H9 (cell line): ENCODE measurements at regions not wholly inside any gene's neighbourhood (a gene's known extent, or its start where the extent isn't known, plus 50 kb on each side); places are given as distances from the start of the nearest gene placed in this dataset.
A peak's percentile ranks its signal among the peaks of the same experiment; 100 is the strongest.

Experiments used
- DNase-seq: peaks from one replicate; pipeline ENCODE4 v3.0.0-alpha.2; 2017
- H2AFZ ChIP-seq: one replicate; pipeline ENCODE4 v1.6.1; 2013; ENCODE audit warnings: mild to moderate bottlenecking, low read length, control low read depth, moderate library complexity
- H2AK5ac ChIP-seq: 2 replicates; pipeline ENCODE4 v1.6.1; 2013; ENCODE audit warnings: low read length, control low read depth, mixed read lengths; ENCODE audit not compliant: insufficient read length
- H2BK120ac ChIP-seq: one replicate; pipeline ENCODE4 v1.6.1; 2013; ENCODE audit warnings: low read depth, mild to moderate bottlenecking, low read length, control low read depth, inconsistent platforms; ENCODE audit not compliant: poor library complexity, severe bottlenecking
- H2BK12ac ChIP-seq: 2 replicates; pipeline ENCODE4 v1.6.1; 2013; ENCODE audit warnings: low read length, control low read depth, mixed read lengths, low read depth; ENCODE audit not compliant: insufficient read length
- H2BK15ac ChIP-seq: 2 replicates; pipeline ENCODE4 v1.6.1; 2013; ENCODE audit warnings: low read depth, low read length, control low read depth
- H2BK20ac ChIP-seq: one replicate; pipeline ENCODE4 v1.6.1; 2013; ENCODE audit warnings: low read depth, mild to moderate bottlenecking, low read length, control low read depth, inconsistent platforms; ENCODE audit not compliant: poor library complexity, severe bottlenecking
- H2BK5ac ChIP-seq: 2 replicates; pipeline ENCODE4 v1.6.1; 2013; ENCODE audit warnings: low read length, control low read depth, mixed read lengths; ENCODE audit not compliant: insufficient read length
- H3K14ac ChIP-seq: 2 replicates; pipeline ENCODE4 v1.6.1; 2013; ENCODE audit warnings: low read length, control low read depth; ENCODE audit not compliant: insufficient read depth
- H3K18ac ChIP-seq: 2 replicates; pipeline ENCODE4 v1.6.1; 2013; ENCODE audit warnings: low read depth, mild to moderate bottlenecking, mixed read lengths, low read length, control low read depth; ENCODE audit not compliant: insufficient read length
- H3K23ac ChIP-seq: 2 replicates; pipeline ENCODE4 v1.6.1; 2013; ENCODE audit warnings: low read length, control low read depth, mixed read lengths, low read depth; ENCODE audit not compliant: insufficient read length
- H3K23me2 ChIP-seq: 2 replicates; pipeline ENCODE4 v1.6.1; 2013; ENCODE audit warnings: low read depth, mild to moderate bottlenecking, mixed read lengths, low read length, control low read depth; ENCODE audit not compliant: insufficient read length, poor library complexity, severe bottlenecking
- H3K27ac ChIP-seq: 2 replicates; pipeline ENCODE4 v1.5.1; 2013; ENCODE audit warnings: low read length, control low read depth, mixed read lengths, low read depth; ENCODE audit not compliant: insufficient read length
- H3K27me3 ChIP-seq: 2 replicates; pipeline ENCODE4 v1.6.1; 2013; ENCODE audit warnings: low read length, control low read depth, inconsistent platforms; ENCODE audit not compliant: insufficient read depth
- H3K4ac ChIP-seq: 2 replicates; pipeline ENCODE4 v1.6.1; 2013; ENCODE audit warnings: low read depth, mild to moderate bottlenecking, control low read depth, inconsistent platforms, low read length, moderate library complexity
- H3K4me1 ChIP-seq: 2 replicates; pipeline ENCODE4 v1.6.1; 2013; ENCODE audit warnings: low read length, control low read depth, inconsistent platforms; ENCODE audit not compliant: insufficient read depth
- H3K4me2 ChIP-seq: 2 replicates; pipeline ENCODE4 v1.6.1; 2013; ENCODE audit warnings: low read length, control low read depth, mixed read lengths; ENCODE audit not compliant: insufficient read length, insufficient read depth
- H3K56ac ChIP-seq: 2 replicates; pipeline ENCODE4 v1.6.1; 2013; ENCODE audit warnings: low read depth, mild to moderate bottlenecking, mixed read lengths, low read length, control low read depth; ENCODE audit not compliant: insufficient read length
- H3K79me1 ChIP-seq: 2 replicates; pipeline ENCODE4 v1.6.1; 2013; ENCODE audit warnings: low read depth, mild to moderate bottlenecking, moderate library complexity, low read length, control low read depth, inconsistent platforms; ENCODE audit not compliant: insufficient read depth, poor library complexity, severe bottlenecking
- H3K79me2 ChIP-seq: 2 replicates; pipeline ENCODE4 v1.6.1; 2013; ENCODE audit warnings: low read length, control low read depth, inconsistent platforms; ENCODE audit not compliant: insufficient read depth
- H3K9ac ChIP-seq: 2 replicates; pipeline ENCODE4 v1.6.1; 2013; ENCODE audit warnings: low read length, control low read depth, mixed read lengths; ENCODE audit not compliant: insufficient read length; ENCODE audit errors: extremely low read depth
- H3K9me3 ChIP-seq: one replicate; pipeline ENCODE4 v1.6.1; 2013; ENCODE audit warnings: low read depth, low read length, inconsistent platforms; ENCODE audit not compliant: control insufficient read depth
- H3T11ph ChIP-seq: one replicate; pipeline ENCODE4 v1.6.1; 2013; ENCODE audit warnings: mild to moderate bottlenecking, low read length, control low read depth, inconsistent platforms
- H4K20me1 ChIP-seq: one replicate; pipeline ENCODE4 v1.6.1; 2013; ENCODE audit not compliant: control insufficient read depth, insufficient read length, insufficient read depth
- H4K5ac ChIP-seq: 2 replicates; pipeline ENCODE4 v1.6.1; 2013; ENCODE audit warnings: low read depth, mild to moderate bottlenecking, mixed read lengths, low read length, control low read depth; ENCODE audit not compliant: insufficient read length
- H4K8ac ChIP-seq: replicated peaks from 2 replicates; pipeline ENCODE4 v1.6.1; 2013; ENCODE audit warnings: low read length, control low read depth, mixed read lengths, low read depth; ENCODE audit not compliant: insufficient read length
- H4K91ac ChIP-seq: 2 replicates; pipeline ENCODE4 v1.6.1; 2013; ENCODE audit warnings: low read depth, mild to moderate bottlenecking, moderate library complexity, mixed read lengths, low read length, control low read depth; ENCODE audit not compliant: insufficient read length
- H3K27ac Mint-ChIP-seq, 3 experiments: 2 replicates in 2 of 3; 3 replicates in 1 of 3; pipeline ENCODE4 v1.8.0; 2020 to 2021; ENCODE audit warnings: mixed read lengths in 3 of 3, mild to moderate bottlenecking in 1 of 3, moderate library complexity in 1 of 3
- H3K27me3 Mint-ChIP-seq: 2 replicates; pipeline ENCODE4 v1.8.0; 2021; ENCODE audit warnings: low read depth, mild to moderate bottlenecking, moderate library complexity, mixed read lengths
- H3K36me3 Mint-ChIP-seq, 3 experiments: 2 replicates in 2 of 3; 3 replicates in 1 of 3; pipeline ENCODE4 v1.8.0; 2020 to 2021; ENCODE audit warnings: low read depth in 3 of 3, mixed read lengths in 3 of 3; ENCODE audit not compliant: insufficient read depth in 1 of 3
- H3K4me1 Mint-ChIP-seq, 2 experiments: 2 replicates each; pipeline ENCODE4 v1.8.0; 2020; ENCODE audit warnings: mixed read lengths in 2 of 2
- H3K4me3 Mint-ChIP-seq, 2 experiments: 2 replicates in 1 of 2; 3 replicates in 1 of 2; pipeline ENCODE4 v1.8.0; 2020 to 2021; ENCODE audit warnings: mild to moderate bottlenecking in 2 of 2, mixed read lengths in 2 of 2, moderate library complexity in 1 of 2
- H3K9me3 Mint-ChIP-seq, 2 experiments: 2 replicates in 1 of 2; 3 replicates in 1 of 2; pipeline ENCODE4 v1.8.0; 2020; ENCODE audit warnings: mild to moderate bottlenecking in 2 of 2, mixed read lengths in 2 of 2, moderate library complexity in 1 of 2
- CTCF ChIP-seq: fragments of 200-600 bp; sonication (generic); conservative IDR thresholded peaks from 3 replicates; pipeline ENCODE4 v1.8.0; 2021; ENCODE audit warnings: antibody characterized with exemption, mild to moderate bottlenecking
- WGBS: extraction: QIAGEN DNeasy Blood & Tissue Kit; methylation state at CpG from one replicate; pipeline ENCODE4 v1.1.7; 2013; ENCODE audit warnings: missing lambda C conversion rate, low lambda C conversion rate, mixed read lengths; ENCODE audit not compliant: insufficient read length; ENCODE audit errors: extremely low coverage; 5-methylcytosine and 5-hydroxymethylcytosine counted together

GRCh38 chr3:106566277-106566676 is 697.5 kb upstream of the CBLB start:
- Mint-ChIP-seq H3K4me1 (peaks cover 5 to 8% of the 10 kb centered on the region in 2 experiments), H3K27ac (no peak overlapping the region; a peak in 1 of 7 replicates), H3K9me3 (no peaks in the 10 kb centered on the region; a peak in 1 of 5 replicates), H3K4me3 (no peak overlapping the region), H3K27me3 (no peaks in the 10 kb centered on the region), H3K36me3 (no peaks in the 10 kb centered on the region; a peak in 1 of 7 replicates)
- Histone ChIP-seq H4K20me1 (no peaks in the 10 kb centered on the region), H3K18ac (no peak overlapping the region), H3T11ph (no peak overlapping the region), H3K4ac (no peak overlapping the region), H3K4me2 (no peak overlapping the region), H3K4me1 (no peaks in the 10 kb centered on the region), H3K79me1 (no peaks in the 10 kb centered on the region), H2BK5ac (no peak overlapping the region), H3K79me2 (no peaks in the 10 kb centered on the region), H4K8ac (no peak overlapping the region), H3K23me2 (no peaks in the 10 kb centered on the region), H4K91ac (no peak overlapping the region), H3K9me3 (no peaks in the 10 kb centered on the region), H2BK120ac (no peak overlapping the region), H2AFZ (no peak overlapping the region), H3K23ac (no peak overlapping the region), H3K9ac (no peak overlapping the region), H2AK5ac (no peak overlapping the region), H3K56ac (no peak overlapping the region), H3K27ac (no peak overlapping the region), H3K27me3 (no peaks in the 10 kb centered on the region), H2BK20ac (no peak overlapping the region), H2BK15ac (no peak overlapping the region), H4K5ac (no peak overlapping the region), H2BK12ac (no peak overlapping the region), H3K14ac (no peak overlapping the region)
- DNase-seq: peak; percentile 29
- WGBS: no CpG with 5 or more reads among the region's 4 CpGs
- TF ChIP-seq CTCF: peak; percentile 48; the same call in 2 of the 3 replicates
